Liver (tissue), 3 donors: ENCODE measurements at regions not wholly inside any gene's neighbourhood (a gene's known extent, or its start where the extent isn't known, plus 50 kb on each side); places are given as distances from the start of the nearest gene placed in this dataset.
"Not testable (repeated sequence)": the region's sequence is repeated elsewhere in the genome, so short reads cannot be mapped to it uniquely, and the experiment has no call there.

Experiments
- GABPA ChIP-seq, 2 donors: IDR thresholded peaks in 1 of 2; conservative IDR thresholded peaks in 1 of 2; 2 replicates each; pipeline ENCODE4 v1.6.1; 2016; ENCODE audit warnings: antibody characterized with exemption in 2 of 2, mild to moderate bottlenecking in 1 of 2, moderate library complexity in 1 of 2
- HNF4G ChIP-seq: IDR thresholded peaks from 2 replicates; pipeline ENCODE4 v1.6.1; 2016; ENCODE audit warnings: antibody characterized with exemption
- JUND ChIP-seq, 2 donors: IDR thresholded peaks; 2 replicates each; pipeline ENCODE4 v1.6.1; 2016; ENCODE audit warnings: antibody characterized with exemption in 2 of 2
- RAD21 ChIP-seq, 2 donors: IDR thresholded peaks; 2 replicates each; pipeline ENCODE4 v1.6.1; 2016; ENCODE audit warnings: antibody characterized with exemption in 2 of 2, mild to moderate bottlenecking in 2 of 2
- TAF1 ChIP-seq: conservative IDR thresholded peaks from 2 replicates; pipeline ENCODE4 v1.6.1; 2016; ENCODE audit warnings: antibody characterized with exemption, mild to moderate bottlenecking
- YY1 ChIP-seq: IDR thresholded peaks from 2 replicates; pipeline ENCODE4 v1.6.1; 2016; ENCODE audit warnings: antibody characterized with exemption, mild to moderate bottlenecking
- TF ChIP-seq, protein P1 (sequence below): fragments of 150-350 bp; IDR thresholded peaks from 2 replicates; pipeline ENCODE4 v1.5.1; 2017; ENCODE audit warnings: improper control_type of control experiment, low read depth, low read length; ENCODE audit not compliant: missing input control
- TF ChIP-seq, protein P2 (sequence below): IDR thresholded peaks from 2 replicates; pipeline ENCODE4 v1.6.1; 2016; ENCODE audit warnings: antibody characterized with exemption, mild to moderate bottlenecking
- TF ChIP-seq, protein P3 (sequence below): IDR thresholded peaks from 2 replicates; pipeline ENCODE4 v1.6.1; 2016; ENCODE audit warnings: antibody characterized with exemption
- TF ChIP-seq, protein P4 (sequence below): IDR thresholded peaks from 2 replicates; pipeline ENCODE4 v1.6.1; 2016; ENCODE audit warnings: antibody characterized with exemption
- TF ChIP-seq, protein P5 (sequence below): IDR thresholded peaks from 2 replicates; pipeline ENCODE4 v1.6.1; 2016; ENCODE audit warnings: antibody characterized with exemption
- donor health status: healthy.
- donor health status: healthy.

DNA sequence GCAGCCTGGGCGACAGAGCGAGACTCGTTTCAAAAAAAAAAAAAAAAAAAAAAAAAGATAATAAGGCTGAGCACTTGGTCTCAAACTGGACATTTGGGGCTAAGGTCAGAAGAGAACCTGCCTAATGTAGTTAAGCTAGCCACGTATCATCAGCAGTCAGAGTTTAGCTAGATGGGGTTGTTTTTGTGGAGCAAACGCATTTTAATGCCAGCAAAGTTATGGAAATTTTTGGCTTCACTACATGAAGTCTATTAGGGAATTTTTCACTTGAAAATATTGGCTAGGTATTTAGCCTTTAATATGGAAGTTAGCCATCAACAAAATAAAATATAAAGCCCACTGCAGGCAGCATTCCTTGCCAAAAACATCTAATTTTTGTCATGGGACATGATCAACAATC, 902.9 kb upstream of the CDH18 start:
- TF ChIP-seq, protein P1, sequence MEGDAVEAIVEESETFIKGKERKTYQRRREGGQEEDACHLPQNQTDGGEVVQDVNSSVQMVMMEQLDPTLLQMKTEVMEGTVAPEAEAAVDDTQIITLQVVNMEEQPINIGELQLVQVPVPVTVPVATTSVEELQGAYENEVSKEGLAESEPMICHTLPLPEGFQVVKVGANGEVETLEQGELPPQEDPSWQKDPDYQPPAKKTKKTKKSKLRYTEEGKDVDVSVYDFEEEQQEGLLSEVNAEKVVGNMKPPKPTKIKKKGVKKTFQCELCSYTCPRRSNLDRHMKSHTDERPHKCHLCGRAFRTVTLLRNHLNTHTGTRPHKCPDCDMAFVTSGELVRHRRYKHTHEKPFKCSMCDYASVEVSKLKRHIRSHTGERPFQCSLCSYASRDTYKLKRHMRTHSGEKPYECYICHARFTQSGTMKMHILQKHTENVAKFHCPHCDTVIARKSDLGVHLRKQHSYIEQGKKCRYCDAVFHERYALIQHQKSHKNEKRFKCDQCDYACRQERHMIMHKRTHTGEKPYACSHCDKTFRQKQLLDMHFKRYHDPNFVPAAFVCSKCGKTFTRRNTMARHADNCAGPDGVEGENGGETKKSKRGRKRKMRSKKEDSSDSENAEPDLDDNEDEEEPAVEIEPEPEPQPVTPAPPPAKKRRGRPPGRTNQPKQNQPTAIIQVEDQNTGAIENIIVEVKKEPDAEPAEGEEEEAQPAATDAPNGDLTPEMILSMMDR: not testable (repeated sequence)
- TF ChIP-seq RAD21 (IDR thresholded peaks at IDR 0.05); JUND (IDR thresholded peaks at IDR 0.05); TAF1; YY1; GABPA (IDR thresholded peaks at IDR 0.05 in 1 of 2, conservative IDR thresholded peaks at IDR 0.05 in 1 of 2); HNF4G: not testable (repeated sequence)
- TF ChIP-seq, protein P2, sequence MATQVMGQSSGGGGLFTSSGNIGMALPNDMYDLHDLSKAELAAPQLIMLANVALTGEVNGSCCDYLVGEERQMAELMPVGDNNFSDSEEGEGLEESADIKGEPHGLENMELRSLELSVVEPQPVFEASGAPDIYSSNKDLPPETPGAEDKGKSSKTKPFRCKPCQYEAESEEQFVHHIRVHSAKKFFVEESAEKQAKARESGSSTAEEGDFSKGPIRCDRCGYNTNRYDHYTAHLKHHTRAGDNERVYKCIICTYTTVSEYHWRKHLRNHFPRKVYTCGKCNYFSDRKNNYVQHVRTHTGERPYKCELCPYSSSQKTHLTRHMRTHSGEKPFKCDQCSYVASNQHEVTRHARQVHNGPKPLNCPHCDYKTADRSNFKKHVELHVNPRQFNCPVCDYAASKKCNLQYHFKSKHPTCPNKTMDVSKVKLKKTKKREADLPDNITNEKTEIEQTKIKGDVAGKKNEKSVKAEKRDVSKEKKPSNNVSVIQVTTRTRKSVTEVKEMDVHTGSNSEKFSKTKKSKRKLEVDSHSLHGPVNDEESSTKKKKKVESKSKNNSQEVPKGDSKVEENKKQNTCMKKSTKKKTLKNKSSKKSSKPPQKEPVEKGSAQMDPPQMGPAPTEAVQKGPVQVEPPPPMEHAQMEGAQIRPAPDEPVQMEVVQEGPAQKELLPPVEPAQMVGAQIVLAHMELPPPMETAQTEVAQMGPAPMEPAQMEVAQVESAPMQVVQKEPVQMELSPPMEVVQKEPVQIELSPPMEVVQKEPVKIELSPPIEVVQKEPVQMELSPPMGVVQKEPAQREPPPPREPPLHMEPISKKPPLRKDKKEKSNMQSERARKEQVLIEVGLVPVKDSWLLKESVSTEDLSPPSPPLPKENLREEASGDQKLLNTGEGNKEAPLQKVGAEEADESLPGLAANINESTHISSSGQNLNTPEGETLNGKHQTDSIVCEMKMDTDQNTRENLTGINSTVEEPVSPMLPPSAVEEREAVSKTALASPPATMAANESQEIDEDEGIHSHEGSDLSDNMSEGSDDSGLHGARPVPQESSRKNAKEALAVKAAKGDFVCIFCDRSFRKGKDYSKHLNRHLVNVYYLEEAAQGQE: not testable (repeated sequence)
- TF ChIP-seq, protein P3, sequence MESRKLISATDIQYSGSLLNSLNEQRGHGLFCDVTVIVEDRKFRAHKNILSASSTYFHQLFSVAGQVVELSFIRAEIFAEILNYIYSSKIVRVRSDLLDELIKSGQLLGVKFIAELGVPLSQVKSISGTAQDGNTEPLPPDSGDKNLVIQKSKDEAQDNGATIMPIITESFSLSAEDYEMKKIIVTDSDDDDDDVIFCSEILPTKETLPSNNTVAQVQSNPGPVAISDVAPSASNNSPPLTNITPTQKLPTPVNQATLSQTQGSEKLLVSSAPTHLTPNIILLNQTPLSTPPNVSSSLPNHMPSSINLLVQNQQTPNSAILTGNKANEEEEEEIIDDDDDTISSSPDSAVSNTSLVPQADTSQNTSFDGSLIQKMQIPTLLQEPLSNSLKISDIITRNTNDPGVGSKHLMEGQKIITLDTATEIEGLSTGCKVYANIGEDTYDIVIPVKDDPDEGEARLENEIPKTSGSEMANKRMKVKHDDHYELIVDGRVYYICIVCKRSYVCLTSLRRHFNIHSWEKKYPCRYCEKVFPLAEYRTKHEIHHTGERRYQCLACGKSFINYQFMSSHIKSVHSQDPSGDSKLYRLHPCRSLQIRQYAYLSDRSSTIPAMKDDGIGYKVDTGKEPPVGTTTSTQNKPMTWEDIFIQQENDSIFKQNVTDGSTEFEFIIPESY: not testable (repeated sequence)
- TF ChIP-seq, protein P4, sequence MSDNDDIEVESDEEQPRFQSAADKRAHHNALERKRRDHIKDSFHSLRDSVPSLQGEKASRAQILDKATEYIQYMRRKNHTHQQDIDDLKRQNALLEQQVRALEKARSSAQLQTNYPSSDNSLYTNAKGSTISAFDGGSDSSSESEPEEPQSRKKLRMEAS: not testable (repeated sequence)
- TF ChIP-seq, protein P5, sequence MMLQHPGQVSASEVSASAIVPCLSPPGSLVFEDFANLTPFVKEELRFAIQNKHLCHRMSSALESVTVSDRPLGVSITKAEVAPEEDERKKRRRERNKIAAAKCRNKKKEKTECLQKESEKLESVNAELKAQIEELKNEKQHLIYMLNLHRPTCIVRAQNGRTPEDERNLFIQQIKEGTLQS: not testable (repeated sequence)
